NCI-H2029 (cell line): ENCODE measurements at regions not wholly inside any gene's neighbourhood (a gene's known extent, or its start where the extent isn't known, plus 50 kb on each side); places are given as distances from the start of the nearest gene placed in this dataset.
"Not testable (repeated sequence)": the region's sequence is repeated elsewhere in the genome, so short reads cannot be mapped to it uniquely, and the experiment has no call there.

Experiments
- DNase-seq: peaks from one replicate; lab custom pipeline; 2025; lab: John Stamatoyannopoulos, UW

DNA sequence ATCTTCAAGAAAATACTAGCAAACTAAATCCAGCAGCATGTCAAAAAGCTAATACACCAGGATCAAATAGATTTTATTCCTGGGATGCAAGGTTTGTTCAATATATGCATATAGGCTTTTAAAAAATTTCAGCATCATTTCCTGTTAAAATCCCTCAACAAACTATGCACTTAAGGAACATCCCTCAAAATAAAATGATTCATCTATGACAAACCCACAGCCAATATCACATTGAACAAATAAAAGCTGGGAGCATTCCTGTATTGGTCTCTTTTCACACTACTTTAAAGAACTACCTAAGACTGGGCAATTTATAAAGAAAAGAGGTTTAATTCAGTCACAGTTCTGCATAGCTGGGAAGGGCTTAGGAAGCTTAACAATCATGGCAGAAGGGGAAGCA lies 726.7 kb downstream of the GRXCR1 start:
- DNase-seq, result no peak

DNA sequence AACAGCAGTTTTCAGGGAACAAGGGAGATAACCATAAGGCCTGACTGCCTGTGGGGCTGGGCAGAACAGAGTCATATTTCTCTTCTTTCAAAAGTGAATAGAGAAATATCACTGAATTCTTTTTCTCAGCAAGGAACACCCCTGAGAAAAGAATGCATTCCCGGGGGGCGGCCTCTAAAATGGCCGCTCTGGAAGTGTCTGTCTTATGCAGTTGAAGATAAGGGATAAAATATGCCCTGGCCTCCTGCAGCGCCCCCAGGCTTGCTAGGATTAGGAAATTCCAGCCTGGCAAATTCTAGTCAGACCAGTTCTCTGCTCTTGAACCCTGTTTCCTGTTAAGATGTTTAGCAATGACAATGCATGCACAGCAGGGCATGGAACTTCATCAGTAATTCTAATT lies 745.4 kb downstream of the GRXCR1 start:
- not testable (repeated sequence) for DNase-seq

DNA sequence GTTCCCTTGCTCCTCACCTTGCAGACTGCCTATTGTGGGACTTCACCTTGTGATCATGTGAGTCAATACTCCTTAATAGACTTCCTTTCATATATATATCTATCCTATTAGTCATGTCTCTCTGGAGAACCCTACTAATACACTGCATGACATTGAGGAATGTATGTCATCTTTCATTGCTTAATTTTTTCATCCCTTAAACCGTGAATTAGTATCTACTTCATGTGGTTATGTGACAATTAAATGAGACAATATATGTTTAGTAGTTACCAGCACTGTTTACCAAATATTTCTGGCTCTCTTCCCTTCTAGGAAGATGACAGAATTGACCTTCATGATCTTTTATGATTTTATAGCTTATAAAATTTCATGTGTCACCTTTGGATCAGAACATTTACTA lies 759.5 kb downstream of the GRXCR1 start:
- DNase-seq, result no peak

DNA sequence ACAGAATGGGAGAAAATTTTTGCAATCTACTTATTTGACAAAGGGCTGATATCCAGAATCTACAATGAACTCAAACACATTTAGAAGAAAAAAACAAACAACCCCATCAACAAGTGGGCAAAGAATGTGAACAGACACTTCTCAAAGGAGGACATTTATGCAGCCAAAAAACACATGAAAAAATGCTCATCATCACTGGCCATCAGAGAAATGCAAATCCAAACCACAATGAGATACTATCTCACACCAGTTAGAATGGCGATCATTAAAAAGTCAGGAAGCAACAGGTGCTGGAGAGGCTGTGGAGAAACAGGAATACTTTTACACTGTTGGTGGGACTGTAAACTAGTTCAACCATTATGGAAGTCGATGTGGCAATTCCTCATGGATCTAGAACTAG lies 767.0 kb downstream of the GRXCR1 start:
- DNase-seq, result not testable (repeated sequence)

DNA sequence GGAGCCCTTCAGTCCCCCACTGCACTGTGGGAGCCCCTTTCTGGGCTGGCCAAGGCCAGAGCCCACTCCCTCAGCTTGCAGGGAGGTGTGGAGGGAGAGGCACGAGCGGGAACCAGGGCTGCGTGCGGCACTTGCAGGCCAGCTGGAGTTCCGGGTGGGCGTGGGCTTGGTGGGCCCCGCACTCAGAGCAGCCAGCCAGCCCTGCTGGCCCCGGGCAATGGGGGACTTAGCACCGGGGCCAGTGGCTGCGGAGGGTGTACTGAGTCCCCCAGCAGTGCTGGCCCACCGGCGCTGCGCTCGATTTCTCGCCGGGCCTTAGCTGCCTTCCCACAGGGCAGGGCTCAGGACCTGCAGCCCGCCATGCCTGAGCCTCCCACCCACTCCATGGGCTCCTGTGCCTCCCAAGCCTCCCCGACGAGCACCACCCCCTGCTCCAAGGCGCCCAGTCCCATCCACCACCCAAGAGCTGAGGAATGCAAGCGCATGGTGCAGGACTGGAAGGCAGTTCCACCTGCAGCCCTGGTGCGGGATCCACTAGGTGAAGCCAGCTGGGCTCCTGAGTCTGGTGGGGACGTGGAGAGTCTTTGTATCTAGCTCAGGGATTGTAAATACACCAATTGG lies 776.2 kb downstream of the KCTD8 start:
- DNase-seq, result not testable (repeated sequence)

DNA sequence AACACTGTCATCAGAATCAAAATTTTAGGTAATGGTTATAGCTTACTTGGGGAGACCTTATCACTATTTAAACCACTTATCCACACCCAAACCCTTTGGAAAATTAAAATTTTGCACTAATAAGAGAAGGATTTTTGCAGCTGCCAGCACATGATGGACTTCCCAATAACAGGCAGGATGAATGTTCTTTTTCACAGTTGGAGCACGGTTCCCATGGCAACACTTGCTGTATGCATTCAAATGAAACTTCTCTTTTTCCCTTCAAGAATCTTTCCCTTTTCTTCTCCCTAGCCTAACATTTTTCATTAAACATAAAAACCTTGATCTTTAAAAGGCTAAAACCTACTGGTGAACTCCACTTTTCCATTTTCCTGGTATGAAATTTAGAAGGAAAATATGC lies 768.2 kb downstream of the KCTD8 start:
- DNase-seq, result no peak

DNA sequence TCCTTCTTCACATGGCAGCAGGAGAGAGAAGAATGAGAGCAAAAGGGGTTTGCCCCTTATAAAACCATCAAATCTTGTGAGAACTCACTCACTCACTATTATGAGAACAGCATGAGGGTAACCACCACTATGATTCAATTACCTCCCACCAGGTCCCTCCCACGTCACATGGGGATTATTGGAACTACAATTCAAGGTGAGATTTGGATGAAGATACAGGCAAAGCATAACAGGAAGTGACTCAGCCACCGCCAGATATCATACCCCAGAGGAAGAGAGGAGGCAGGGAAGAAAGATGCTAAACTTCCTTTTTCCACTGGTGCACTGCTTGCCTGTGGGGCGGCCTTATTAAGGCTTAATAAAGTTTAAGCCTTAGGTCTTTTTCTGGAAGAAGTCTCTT lies 766.1 kb downstream of the KCTD8 start:
- DNase-seq, result no peak

DNA sequence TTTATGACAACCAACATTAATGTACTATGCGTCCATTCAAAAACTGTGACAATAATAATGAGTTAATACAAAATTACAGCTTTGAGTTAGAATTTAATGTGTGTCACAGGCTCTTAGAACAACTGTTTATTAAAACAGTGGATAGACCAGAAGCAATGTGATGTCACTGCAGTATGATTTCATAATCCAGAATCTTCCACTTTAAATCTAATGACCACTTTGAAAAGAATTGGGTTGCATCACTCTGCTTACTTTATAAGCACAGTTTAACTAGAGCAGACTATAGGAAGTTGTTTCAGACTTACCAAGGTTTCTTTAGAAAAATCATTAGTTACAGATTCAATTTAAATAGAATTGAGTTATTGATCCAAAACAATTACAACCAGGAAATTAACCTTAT lies 758.5 kb downstream of the KCTD8 start:
- no peak for DNase-seq

DNA sequence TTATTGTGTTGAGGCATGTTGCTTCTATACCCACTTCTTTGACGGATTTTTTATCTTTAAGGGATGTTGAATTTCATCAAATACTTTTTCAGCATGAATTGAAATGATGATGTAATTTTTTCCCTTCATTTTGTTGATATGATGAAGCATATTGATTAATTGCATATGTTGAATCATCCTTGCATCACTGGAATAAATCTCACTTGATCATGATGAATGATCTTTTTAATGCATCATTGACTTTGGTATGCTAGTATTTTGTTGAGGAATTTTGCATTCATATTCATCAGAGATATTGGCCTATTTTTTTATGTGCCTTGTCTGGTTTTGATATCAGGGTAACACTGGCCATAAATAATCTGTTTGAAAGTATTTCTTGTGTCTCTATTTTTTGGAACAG lies 754.7 kb downstream of the KCTD8 start:
- no peak for DNase-seq

DNA sequence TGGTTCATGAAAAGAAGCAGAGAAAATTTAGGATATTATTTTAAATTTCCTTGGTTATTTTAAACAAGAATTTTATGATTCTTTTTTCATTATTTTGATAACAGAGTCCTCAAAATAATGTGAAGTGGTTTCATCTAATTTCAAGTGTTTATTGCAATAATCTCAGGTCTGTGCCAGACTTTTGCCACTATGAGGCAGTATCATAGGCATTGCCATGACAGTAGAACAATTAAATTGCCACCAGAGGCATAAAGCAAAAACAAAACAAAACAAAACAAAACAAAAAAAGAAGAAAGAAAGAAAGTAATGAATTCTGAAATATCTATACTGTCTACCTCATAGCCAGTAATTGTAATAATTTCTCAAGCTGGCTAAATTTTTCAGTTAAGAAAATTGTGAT lies 739.2 kb downstream of the KCTD8 start:
- no peak for DNase-seq

DNA sequence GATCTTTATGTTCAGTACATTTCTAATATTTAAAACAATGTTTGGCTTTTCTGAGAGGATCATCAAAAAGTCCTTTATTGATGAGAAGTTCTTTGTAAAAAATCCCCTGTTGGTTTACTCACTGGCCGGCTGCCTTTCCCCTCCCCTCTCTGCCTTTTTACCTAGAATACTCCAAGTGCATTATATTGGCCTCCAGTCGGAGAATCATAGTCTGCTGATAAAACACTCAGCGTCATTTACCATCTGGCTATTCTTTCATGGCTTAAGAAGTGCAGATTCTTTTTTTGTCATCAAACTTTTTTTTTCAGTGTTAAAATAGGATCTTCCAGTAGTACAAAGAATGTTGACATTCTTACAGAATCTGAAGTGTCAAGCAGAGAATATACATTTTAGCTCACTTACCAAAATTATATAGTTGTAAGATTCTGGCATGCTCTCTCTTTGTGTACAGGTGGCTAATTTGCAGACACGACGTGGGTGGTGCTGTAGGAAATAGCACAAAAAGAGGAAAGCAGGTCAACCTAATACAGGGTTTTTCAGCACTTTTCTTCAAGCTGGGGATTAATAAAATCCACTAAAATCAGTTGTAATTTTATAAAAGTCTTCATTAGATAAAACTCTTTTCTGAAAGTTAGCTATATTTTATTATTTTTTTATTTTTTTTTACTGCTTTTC lies 731.8 kb downstream of the KCTD8 start:
- no peak for DNase-seq

DNA sequence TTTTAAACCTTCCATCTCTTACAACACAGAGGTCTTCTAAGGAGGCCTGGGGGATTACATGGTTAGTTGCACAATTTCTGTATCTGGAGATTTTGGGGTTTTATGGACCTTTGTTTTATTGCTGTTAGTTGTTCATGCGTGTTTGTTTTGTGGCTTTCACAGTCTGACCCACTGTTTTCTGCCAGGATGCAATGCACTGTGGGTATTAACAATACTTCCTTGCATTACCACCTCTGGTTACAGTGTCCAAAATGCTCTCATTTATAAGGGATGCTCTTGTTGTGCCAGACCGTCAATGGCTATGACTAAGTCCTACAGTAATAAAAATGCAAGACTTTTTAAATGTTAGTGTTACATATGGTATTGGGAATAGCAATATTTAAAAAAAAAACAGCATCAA lies 730.2 kb downstream of the KCTD8 start:
- no peak for DNase-seq

DNA sequence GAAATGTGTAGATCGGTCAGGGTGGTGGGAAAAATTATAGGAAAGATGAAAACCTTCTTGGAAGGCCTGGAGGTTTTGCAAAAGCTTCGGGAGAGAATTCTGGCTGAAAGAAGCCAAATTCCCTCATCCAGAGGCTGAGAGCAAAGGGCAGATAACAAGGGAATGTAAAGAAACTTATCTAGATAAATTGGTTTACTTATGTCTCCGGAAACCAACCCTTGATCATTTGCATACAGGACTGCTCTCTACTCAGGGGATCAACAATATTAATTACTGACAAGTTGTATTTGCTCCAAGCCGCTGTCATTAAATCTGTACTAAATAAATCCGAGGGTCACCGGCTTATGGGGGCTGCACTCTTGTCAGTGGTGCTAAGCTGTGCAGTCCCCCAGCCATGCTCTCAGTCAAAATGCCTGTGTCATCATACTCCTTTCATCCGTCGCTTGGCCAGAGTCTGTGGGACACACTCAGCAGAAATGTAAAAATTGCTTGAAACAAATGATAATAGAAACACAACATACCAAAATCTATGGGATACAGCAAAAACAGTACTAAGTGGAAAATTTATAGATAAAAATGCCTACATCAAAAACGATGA lies 715.7 kb downstream of the KCTD8 start:
- no peak for DNase-seq

DNA sequence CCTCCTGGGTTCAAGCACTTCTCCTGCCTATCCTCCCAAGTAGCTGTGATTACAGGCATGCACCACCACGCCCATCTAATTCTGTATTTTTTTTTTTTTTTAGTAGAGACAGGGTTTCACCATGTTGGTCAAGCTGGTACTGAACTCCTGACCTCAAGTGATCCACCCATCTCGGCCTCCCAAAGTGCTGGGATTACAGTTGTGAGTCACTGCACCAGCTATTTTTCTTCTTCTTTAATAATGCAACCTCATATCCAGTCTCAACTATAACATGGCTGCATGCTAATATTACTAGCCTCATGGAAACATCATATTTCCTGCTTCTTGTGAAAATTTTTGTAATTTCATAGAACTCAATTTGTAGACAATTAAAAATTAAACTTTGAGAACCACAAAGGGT lies 706.5 kb downstream of the KCTD8 start:
- no peak for DNase-seq

DNA sequence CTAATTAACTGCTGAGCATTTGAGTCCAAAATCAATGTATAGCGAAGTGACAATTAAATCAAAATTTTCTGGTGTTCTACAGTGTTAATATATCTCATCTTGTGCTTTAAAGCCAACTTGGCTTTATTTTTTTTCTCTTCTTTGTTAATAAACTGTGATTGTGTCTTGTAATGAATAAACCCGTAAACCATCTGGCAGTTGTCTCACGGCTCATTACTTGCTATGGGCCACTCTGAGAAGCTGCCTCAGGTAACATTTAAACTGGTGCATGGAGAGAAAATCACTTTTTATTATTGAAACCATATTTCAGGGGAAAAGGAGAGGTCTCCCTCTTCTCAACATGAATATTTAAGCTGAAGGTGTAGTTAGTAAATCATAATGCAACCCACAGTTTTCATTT lies 694.0 kb downstream of the KCTD8 start:
- DNase-seq, result no peak

DNA sequence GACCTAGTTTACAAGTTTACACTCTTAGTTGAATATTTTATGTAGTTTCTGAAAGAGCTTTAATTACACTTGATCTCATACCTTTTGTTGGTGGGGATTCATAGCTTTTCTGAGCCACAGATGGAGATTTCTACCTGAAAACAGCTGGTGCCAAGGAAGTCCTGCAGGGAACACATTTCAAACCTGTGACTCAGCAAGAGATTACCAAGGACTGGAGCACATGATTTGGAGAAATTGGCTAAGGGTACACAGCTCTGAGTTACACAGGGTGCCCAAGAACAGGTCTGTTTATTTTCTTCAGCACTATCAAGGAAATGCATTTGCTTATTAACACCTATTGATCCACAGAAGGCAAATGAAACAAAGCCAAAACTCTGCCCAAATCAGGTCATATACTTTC lies 691.5 kb downstream of the KCTD8 start:
- no peak for DNase-seq

DNA sequence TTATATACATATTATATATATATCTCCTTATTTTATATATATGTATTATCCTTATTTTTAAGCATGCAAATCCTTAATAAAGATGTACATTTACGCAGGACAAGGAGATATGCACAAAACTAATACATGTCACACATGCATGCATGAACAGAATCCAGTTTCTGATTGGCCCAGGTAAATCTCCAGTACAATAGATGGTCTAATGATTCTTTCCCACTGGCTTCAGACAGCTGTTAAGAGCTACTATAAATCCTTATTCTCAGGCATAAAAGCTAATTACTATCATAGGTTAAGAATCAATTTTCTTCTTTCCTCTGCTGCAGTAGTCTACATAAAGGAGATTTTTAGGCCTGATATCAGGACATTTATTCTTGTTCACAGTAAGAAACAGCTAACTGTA lies 689.8 kb downstream of the KCTD8 start:
- DNase-seq, result no peak

DNA sequence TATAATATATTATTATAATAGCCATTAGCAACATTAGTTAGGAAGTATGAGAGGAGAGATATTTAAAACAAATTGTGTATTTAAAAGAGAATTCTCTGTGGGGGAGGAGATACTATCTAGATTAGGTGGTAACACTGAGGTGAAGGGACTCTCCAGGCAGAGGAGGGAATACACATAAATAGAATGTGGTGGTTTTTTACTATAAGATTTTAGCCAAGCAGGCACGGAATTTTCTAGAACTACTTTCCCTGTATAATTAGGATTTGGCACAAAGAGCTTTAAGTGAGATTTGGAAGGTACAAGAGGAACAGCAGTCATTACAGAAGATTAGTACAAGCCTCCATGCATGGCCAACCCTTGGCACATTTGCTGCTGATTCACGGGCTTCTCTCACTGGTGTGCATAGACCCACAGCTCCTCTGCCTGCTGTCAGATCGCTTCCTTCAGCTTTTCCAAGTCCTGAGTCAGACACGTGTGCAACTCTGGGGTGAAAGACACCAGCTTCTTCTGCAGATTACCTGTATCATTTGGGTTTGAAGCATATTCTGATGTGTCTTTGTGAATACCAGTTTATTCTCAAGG lies 685.5 kb downstream of the KCTD8 start:
- no peak for DNase-seq

DNA sequence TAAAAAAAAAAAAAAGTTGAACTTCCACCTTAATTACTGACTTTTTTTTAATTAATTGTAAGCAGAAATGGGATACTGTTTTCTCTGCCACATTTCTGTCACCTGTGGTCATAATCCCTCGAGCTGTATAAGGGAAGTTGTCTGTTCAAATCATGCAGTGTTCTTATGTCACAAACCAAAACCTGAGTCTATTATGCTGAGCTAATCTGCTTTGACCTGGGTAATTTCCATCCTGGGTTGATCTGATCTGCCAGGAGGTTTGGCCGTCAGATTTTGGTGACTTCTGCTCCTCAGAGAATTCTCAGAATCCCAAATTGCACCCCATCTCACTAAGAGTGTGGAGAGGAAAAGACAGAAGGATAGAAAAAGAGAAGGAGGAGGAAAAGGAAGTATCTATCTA lies 683.1 kb downstream of the KCTD8 start:
- DNase-seq, result no peak

DNA sequence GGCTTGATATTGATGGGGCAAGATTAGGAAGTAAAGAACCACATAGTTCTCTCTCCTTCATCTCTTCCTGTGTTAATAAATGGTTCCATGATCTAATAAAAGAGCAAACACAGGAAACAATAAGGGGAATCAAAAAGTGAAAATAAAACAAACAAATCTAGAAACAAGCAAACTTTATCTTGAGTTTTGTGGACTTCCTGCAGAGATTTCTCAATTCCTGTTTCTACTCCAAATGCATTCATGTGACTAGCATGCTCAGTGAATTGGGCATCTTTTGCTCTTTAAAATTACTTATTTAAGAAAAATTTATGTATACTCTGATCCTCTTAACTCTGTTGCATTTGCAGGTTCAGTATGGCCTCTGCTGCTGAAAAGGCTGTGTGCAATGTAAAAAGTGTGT lies 682.0 kb downstream of the KCTD8 start:
- DNase-seq, result no peak

DNA sequence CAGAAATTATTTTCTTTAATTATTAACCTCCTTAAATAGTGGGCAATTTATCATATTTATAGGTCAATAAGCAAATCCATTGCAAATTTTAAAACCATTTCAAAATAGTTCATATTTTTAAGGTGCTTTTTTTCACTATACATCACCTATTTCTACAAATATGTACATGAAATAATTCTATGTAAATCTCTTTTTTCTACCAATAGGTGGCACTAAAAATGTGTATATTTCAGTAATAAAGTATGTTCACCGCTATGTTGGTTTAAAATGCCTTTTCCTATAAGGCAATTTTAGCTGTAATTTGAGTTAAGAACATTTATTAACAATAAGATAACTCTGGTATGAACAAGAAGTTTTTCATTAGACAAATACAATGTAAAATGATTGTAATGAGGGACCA lies 672.2 kb downstream of the KCTD8 start:
- DNase-seq, result no peak

DNA sequence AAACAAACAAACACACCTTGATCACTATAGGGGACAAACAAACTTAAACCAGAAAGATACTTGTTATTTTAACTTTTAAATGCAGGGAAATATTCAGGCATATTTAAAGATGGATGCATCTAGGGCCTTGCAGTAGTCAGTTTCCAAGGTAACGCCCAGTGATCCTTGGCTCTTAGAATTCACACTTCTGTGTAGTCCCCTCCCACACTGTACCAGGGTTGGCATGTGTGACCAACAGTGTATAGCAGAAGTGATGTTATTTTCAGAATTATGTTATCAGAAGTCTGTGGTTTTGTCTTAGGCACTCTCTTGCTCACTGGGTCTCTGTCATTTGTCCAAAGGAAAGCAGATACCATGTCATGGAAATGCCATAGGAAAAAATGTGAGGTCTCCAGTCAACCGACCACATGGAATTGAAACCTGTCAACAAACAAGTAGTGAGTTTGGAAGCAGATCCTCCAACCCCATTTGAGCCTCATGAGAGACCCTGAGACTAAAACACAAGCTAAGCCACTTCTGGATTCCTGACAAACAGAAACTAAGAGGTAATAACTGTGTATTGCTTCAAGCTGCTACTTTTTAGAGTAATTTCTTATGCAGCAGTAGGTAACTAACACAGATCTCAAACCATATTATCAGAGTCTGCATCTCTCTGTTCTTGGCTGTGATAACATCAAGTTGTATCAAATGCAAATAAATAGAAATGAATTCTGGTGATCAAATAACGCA lies 670.3 kb downstream of the KCTD8 start:
- DNase-seq, result no peak

DNA sequence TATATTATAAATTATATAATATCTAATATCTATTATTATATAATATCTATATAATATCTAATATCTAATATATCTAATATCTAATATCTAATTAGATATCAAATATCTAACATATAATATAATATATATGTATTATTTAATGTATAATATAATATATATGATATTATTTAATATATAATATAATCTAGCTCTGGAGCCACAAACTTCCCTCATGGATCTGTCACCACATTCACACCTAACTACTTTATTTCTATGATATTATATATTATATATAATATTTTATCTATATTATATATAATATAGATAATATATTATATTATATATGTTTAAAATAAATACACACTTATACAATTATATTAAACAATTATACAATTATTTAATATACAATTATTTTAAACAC lies 667.5 kb downstream of the KCTD8 start:
- no peak for DNase-seq
